DMS53 (cell line): ENCODE measurements at regions not wholly inside any gene's neighbourhood (a gene's known extent, or its start where the extent isn't known, plus 50 kb on each side); places are given as distances from the start of the nearest gene placed in this dataset.
"Not testable (repeated sequence)": the region's sequence is repeated elsewhere in the genome, so short reads cannot be mapped to it uniquely, and the experiment has no call there.

Source experiments
- DNase-seq: peaks from one replicate; lab custom pipeline; 2025; lab: John Stamatoyannopoulos, UW

GRCh38 chr12:33323823-33324222 lies 115.8 kb downstream of the SYT10 start:
- no peak for DNase-seq

GRCh38 chr12:33322519-33322918 lies 117.1 kb downstream of the SYT10 start:
- DNase-seq, result peak; percentile 27

- DNase-seq, result no peak
Observed at GRCh38 chr12:33317746-33318145, 121.9 kb downstream of the SYT10 start.

GRCh38 chr12:33314223-33314622 lies 125.4 kb downstream of the SYT10 start:
- no peak for DNase-seq

GRCh38 chr12:33313476-33313875 lies 126.1 kb downstream of the SYT10 start:
- no peak for DNase-seq

GRCh38 chr12:33310471-33310870 lies 129.1 kb downstream of the SYT10 start:
- no peak for DNase-seq

- DNase-seq, result no peak
Observed at GRCh38 chr12:33304176-33304575, 135.4 kb downstream of the SYT10 start.

- DNase-seq, result no peak
Observed at GRCh38 chr12:33296529-33296928, 143.1 kb downstream of the SYT10 start.

GRCh38 chr12:33290703-33291102 lies 148.9 kb downstream of the SYT10 start:
- no peak for DNase-seq

GRCh38 chr12:33283054-33283453 lies 156.6 kb downstream of the SYT10 start:
- no peak for DNase-seq

GRCh38 chr12:33277376-33277775 lies 162.2 kb downstream of the SYT10 start:
- no peak for DNase-seq

GRCh38 chr12:33267641-33268040 lies 172.0 kb downstream of the SYT10 start:
- DNase-seq, result no peak

- no peak for DNase-seq
Observed at GRCh38 chr12:33265900-33266299, 173.7 kb downstream of the SYT10 start.

- DNase-seq, result no peak
Observed at GRCh38 chr12:33265033-33265731, 174.4 kb downstream of the SYT10 start.

- DNase-seq, result no peak
Observed at GRCh38 chr12:33253178-33253577, 186.4 kb downstream of the SYT10 start.

- DNase-seq, result no peak
Observed at GRCh38 chr12:33251548-33251947, 188.1 kb downstream of the SYT10 start.

GRCh38 chr12:33248364-33248763 lies 191.3 kb downstream of the SYT10 start:
- no peak for DNase-seq

- DNase-seq, result no peak
Observed at GRCh38 chr12:33247625-33248024, 192.0 kb downstream of the SYT10 start.

- no peak for DNase-seq
Observed at GRCh38 chr12:33245434-33245833, 194.2 kb downstream of the SYT10 start.

GRCh38 chr12:33226671-33227070 lies 212.9 kb downstream of the SYT10 start:
- no peak for DNase-seq

GRCh38 chr12:33223956-33224355 lies 215.7 kb downstream of the SYT10 start:
- DNase-seq, result no peak

GRCh38 chr12:33222357-33222756 lies 217.3 kb downstream of the SYT10 start:
- DNase-seq, result no peak

- no peak for DNase-seq
Observed at GRCh38 chr12:33205981-33206380, 233.6 kb downstream of the SYT10 start.

GRCh38 chr12:33194389-33194788 lies 245.2 kb downstream of the SYT10 start:
- DNase-seq, result not testable (repeated sequence)
